HK-2 (cell line): ENCODE measurements at regions not wholly inside any gene's neighbourhood (a gene's known extent, or its start where the extent isn't known, plus 50 kb on each side); places are given as distances from the start of the nearest gene placed in this dataset.

Source experiments
- DNase-seq: peaks from one replicate; pipeline ENCODE4 v3.0.0-alpha.2; 2018; ENCODE audit not compliant: unreplicated experiment

DNA sequence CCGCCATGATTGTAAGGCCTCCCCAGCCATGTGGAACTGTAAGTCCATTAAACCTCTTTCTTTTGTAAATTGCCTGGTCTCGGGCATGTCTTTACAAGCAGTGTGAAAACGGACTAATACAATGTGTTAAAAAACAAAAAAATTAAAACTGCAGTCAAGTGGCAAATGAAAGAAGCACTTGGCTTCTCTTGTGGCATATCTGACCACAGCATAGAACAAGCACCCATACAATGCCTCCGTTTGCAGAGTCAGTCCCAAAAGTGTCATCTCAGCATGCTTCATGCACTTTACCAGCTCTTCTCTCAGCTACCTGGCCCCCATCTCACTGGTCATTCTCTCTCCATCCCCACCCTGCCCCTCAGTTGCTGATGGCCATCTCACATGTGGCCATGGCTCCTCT, 51.1 kb upstream of the DAPK1 start:
- no peak for DNase-seq

DNA sequence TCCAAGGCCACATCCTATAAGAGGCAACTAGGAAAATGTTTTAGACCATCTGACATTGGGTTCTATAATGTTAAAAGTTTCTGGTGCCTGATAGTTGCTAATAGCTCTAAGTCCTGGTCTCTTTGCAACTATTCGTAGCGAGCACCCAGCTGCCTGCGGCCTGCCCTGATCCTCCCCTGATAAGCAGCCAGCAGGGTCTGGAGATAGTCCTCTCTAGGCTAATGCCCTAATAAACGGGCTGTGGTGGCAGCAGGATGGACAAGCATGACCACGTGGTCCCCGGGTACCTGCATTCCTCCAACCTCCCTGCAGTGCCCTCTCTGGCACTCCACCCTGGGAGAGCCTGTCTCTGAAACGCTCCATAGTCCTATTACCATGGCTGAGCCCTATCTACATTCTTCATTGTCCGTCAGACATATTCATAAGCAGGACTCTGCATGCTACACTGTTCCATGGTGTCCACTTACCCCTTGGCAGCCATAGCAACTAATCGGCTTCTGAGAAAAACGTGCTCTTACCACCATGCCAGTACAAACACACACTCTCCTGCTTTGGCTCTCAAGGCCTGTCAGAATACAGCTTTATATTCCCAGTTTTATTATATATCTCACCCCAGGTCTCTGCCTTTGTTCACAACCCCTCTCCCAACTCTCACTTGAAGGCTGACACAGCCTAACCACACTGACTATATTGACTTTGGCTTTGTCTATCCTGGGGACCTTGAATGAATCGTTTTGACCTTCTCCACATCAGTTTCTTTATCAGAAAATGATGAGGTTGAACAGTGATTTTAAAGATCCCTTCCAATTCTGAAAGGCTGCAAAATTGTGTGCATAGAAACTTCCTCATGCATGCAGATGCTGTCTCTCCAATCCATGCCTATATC, 49.9 kb upstream of the DAPK1 start:
- DNase-seq: no peak
